ENCODE measurements at regions not wholly inside any gene's neighbourhood (a gene's known extent, or its start where the extent isn't known, plus 50 kb on each side); places are given as distances from the start of the nearest gene placed in this dataset.

GRCh38 chr4:152164561-152164960 lies 371.3 kb downstream of the FBXW7 start:
- no peak overlapping the region for H3K27ac ChIP-seq (ENCODE audit: insufficient read depth in 1 of 2, low read depth in 1 of 2, low read length in 2 of 2, poor library complexity in 1 of 2, severe bottlenecking in 2 of 2)
- no peak overlapping the region for H3K4me3 ChIP-seq (ENCODE audit: control insufficient read depth in 1 of 7, extremely low read depth in 1 of 7, insufficient read depth in 4 of 7, low read depth in 2 of 7, low read length in 6 of 7)
- DNase-seq = no peak
- H3K27me3 ChIP-seq (replicated peaks in 2 of 5; ENCODE audit: control insufficient read depth in 4 of 5, insufficient read depth in 5 of 5, low read length in 4 of 5) = peaks cover 0 to 14% (median 6%) of the 10 kb centered on the region in 5 experiments
- H3K4me1 ChIP-seq (ENCODE audit: control extremely low read depth in 1 of 4, control insufficient read depth in 4 of 4, insufficient read depth in 4 of 4, low read length in 3 of 4) = no peaks in the 10 kb centered on the region
- H3K9me3 ChIP-seq (ENCODE audit: control extremely low read depth in 1 of 5, control insufficient read depth in 4 of 5, insufficient read depth in 2 of 5, low read depth in 1 of 5, low read length in 4 of 5) = no peaks in the 10 kb centered on the region
- 100% methylated on average over 1 of the region's 1 CpG for WGBS (ENCODE audit: insufficient coverage)
- POLR2A ChIA-PET = no interaction called here
- no peaks in the 10 kb centered on the region for H3K36me3 ChIP-seq (ENCODE audit: control insufficient read depth in 4 of 4, insufficient read depth in 4 of 4, low read length in 3 of 4)
- CTCF ChIA-PET = no interaction called here

GRCh38 chr4:152162331-152162697 lies 373.6 kb downstream of the FBXW7 start:
- no peak overlapping the region for H3K27ac ChIP-seq (ENCODE audit: insufficient read depth in 1 of 2, low read depth in 1 of 2, low read length in 2 of 2, poor library complexity in 1 of 2, severe bottlenecking in 2 of 2)
- no peak for DNase-seq
- POLR2A ChIA-PET = no interaction called here
- no peaks in the 10 kb centered on the region for H3K36me3 ChIP-seq (ENCODE audit: control insufficient read depth in 4 of 4, insufficient read depth in 4 of 4, low read length in 3 of 4)
- CTCF ChIA-PET = no interaction called here
- no peak overlapping the region for H3K4me3 ChIP-seq (ENCODE audit: control insufficient read depth in 1 of 7, extremely low read depth in 1 of 7, insufficient read depth in 4 of 7, low read depth in 2 of 7, low read length in 6 of 7)
- H3K4me1 ChIP-seq (ENCODE audit: control extremely low read depth in 1 of 4, control insufficient read depth in 4 of 4, insufficient read depth in 4 of 4, low read length in 3 of 4) = no peaks in the 10 kb centered on the region
- WGBS (ENCODE audit: insufficient coverage) = 100% methylated on average over 1 of the region's 2 CpGs
- no peaks in the 10 kb centered on the region for H3K9me3 ChIP-seq (ENCODE audit: control extremely low read depth in 1 of 5, control insufficient read depth in 4 of 5, insufficient read depth in 2 of 5, low read depth in 1 of 5, low read length in 4 of 5)
- H3K27me3 ChIP-seq (replicated peaks in 2 of 5; ENCODE audit: control insufficient read depth in 4 of 5, insufficient read depth in 5 of 5, low read length in 4 of 5) = peaks cover 0 to 11% (median 2%) of the 10 kb centered on the region in 5 experiments

GRCh38 chr4:152161676-152162330 lies 374.1 kb downstream of the FBXW7 start:
- H3K9me3 ChIP-seq (ENCODE audit: control extremely low read depth in 1 of 5, control insufficient read depth in 4 of 5, insufficient read depth in 2 of 5, low read depth in 1 of 5, low read length in 4 of 5) = no peaks in the 10 kb centered on the region
- ChIA-PET POLR2A (no interaction called here), CTCF (interaction anchor here (1.1 to 1.2 kb wide), 3 partner anchors 9 to 86 kb away, joined by 3 read pairs; no protein-coding TSS in a partner anchor)
- no peaks in the 10 kb centered on the region for H3K4me1 ChIP-seq (ENCODE audit: control extremely low read depth in 1 of 4, control insufficient read depth in 4 of 4, insufficient read depth in 4 of 4, low read length in 3 of 4)
- H3K36me3 ChIP-seq (ENCODE audit: control insufficient read depth in 4 of 4, insufficient read depth in 4 of 4, low read length in 3 of 4) = no peaks in the 10 kb centered on the region
- H3K27ac ChIP-seq (ENCODE audit: insufficient read depth in 1 of 2, low read depth in 1 of 2, low read length in 2 of 2, poor library complexity in 1 of 2, severe bottlenecking in 2 of 2) = no peak overlapping the region
- peaks cover 0 to 11% (median 2%) of the 10 kb centered on the region in 5 experiments for H3K27me3 ChIP-seq (replicated peaks in 2 of 5; ENCODE audit: control insufficient read depth in 4 of 5, insufficient read depth in 5 of 5, low read length in 4 of 5)
- H3K4me3 ChIP-seq (ENCODE audit: control insufficient read depth in 1 of 7, extremely low read depth in 1 of 7, insufficient read depth in 4 of 7, low read depth in 2 of 7, low read length in 6 of 7) = no peak overlapping the region
- 100% methylated on average over 2 of the region's 3 CpGs for WGBS (ENCODE audit: insufficient coverage)
- DNase-seq = no peak

GRCh38 chr4:152160225-152160800 lies 375.6 kb downstream of the FBXW7 start:
- ChIA-PET POLR2A (no interaction called here), CTCF (interaction anchor here (1.1 to 1.2 kb wide), 2 partner anchors 10 to 87 kb away, joined by 3 read pairs; no protein-coding TSS in a partner anchor)
- Histone ChIP-seq H3K4me1 (ENCODE audit: control extremely low read depth in 1 of 4, control insufficient read depth in 4 of 4, insufficient read depth in 4 of 4, low read length in 3 of 4) (no peaks in the 10 kb centered on the region), H3K27ac (ENCODE audit: insufficient read depth in 1 of 2, low read depth in 1 of 2, low read length in 2 of 2, poor library complexity in 1 of 2, severe bottlenecking in 2 of 2) (no peak overlapping the region), H3K36me3 (ENCODE audit: control insufficient read depth in 4 of 4, insufficient read depth in 4 of 4, low read length in 3 of 4) (no peaks in the 10 kb centered on the region), H3K4me3 (ENCODE audit: control insufficient read depth in 1 of 7, extremely low read depth in 1 of 7, insufficient read depth in 4 of 7, low read depth in 2 of 7, low read length in 6 of 7) (no peak overlapping the region), H3K9me3 (ENCODE audit: control extremely low read depth in 1 of 5, control insufficient read depth in 4 of 5, insufficient read depth in 2 of 5, low read depth in 1 of 5, low read length in 4 of 5) (no peaks in the 10 kb centered on the region), H3K27me3 (replicated peaks in 2 of 5; ENCODE audit: control insufficient read depth in 4 of 5, insufficient read depth in 5 of 5, low read length in 4 of 5) (peaks cover 0 to 11% (median 2%) of the 10 kb centered on the region in 5 experiments)
- no peak for DNase-seq
- 96% methylated on average over 13 of the region's 13 CpGs for WGBS (ENCODE audit: insufficient coverage)

- no peak for DNase-seq
- H3K4me3 ChIP-seq (ENCODE audit: control insufficient read depth in 1 of 7, extremely low read depth in 1 of 7, insufficient read depth in 4 of 7, low read depth in 2 of 7, low read length in 6 of 7) = no peak overlapping the region
- H3K9me3 ChIP-seq (ENCODE audit: control extremely low read depth in 1 of 5, control insufficient read depth in 4 of 5, insufficient read depth in 2 of 5, low read depth in 1 of 5, low read length in 4 of 5) = no peaks in the 10 kb centered on the region
- no peaks in the 10 kb centered on the region for H3K36me3 ChIP-seq (ENCODE audit: control insufficient read depth in 4 of 4, insufficient read depth in 4 of 4, low read length in 3 of 4)
- 100% methylated on average over 2 of the region's 2 CpGs for WGBS (ENCODE audit: insufficient coverage)
- ChIA-PET POLR2A (no interaction called here), CTCF (no interaction called here)
- H3K27me3 ChIP-seq (replicated peaks in 2 of 5; ENCODE audit: control insufficient read depth in 4 of 5, insufficient read depth in 5 of 5, low read length in 4 of 5) = peaks cover 0 to 9% (median 2%) of the 10 kb centered on the region in 5 experiments
- H3K4me1 ChIP-seq (ENCODE audit: control extremely low read depth in 1 of 4, control insufficient read depth in 4 of 4, insufficient read depth in 4 of 4, low read length in 3 of 4) = no peaks in the 10 kb centered on the region
- H3K27ac ChIP-seq (ENCODE audit: insufficient read depth in 1 of 2, low read depth in 1 of 2, low read length in 2 of 2, poor library complexity in 1 of 2, severe bottlenecking in 2 of 2) = no peak overlapping the region
These were observed 376.1 kb downstream of the FBXW7 start for GRCh38 chr4:152159773-152160172.

- H3K36me3 ChIP-seq (ENCODE audit: control insufficient read depth in 4 of 4, insufficient read depth in 4 of 4, low read length in 3 of 4) = no peaks in the 10 kb centered on the region
- no CpG with 5 or more reads among the region's 2 CpGs for WGBS (ENCODE audit: insufficient coverage)
- CTCF ChIA-PET = no interaction called here
- H3K4me1 ChIP-seq (ENCODE audit: control extremely low read depth in 1 of 4, control insufficient read depth in 4 of 4, insufficient read depth in 4 of 4, low read length in 3 of 4) = no peaks in the 10 kb centered on the region
- H3K4me3 ChIP-seq (ENCODE audit: control insufficient read depth in 1 of 7, extremely low read depth in 1 of 7, insufficient read depth in 4 of 7, low read depth in 2 of 7, low read length in 6 of 7) = no peak overlapping the region
- no peaks in the 10 kb centered on the region for H3K9me3 ChIP-seq (ENCODE audit: control extremely low read depth in 1 of 5, control insufficient read depth in 4 of 5, insufficient read depth in 2 of 5, low read depth in 1 of 5, low read length in 4 of 5)
- DNase-seq = no peak
- POLR2A ChIA-PET = no interaction called here
- H3K27ac ChIP-seq (ENCODE audit: insufficient read depth in 1 of 2, low read depth in 1 of 2, low read length in 2 of 2, poor library complexity in 1 of 2, severe bottlenecking in 2 of 2) = no peak overlapping the region
- H3K27me3 ChIP-seq (replicated peaks in 2 of 5; ENCODE audit: control insufficient read depth in 4 of 5, insufficient read depth in 5 of 5, low read length in 4 of 5) = peaks cover 0 to 7% (median 2%) of the 10 kb centered on the region in 5 experiments
These were observed 377.7 kb downstream of the FBXW7 start for GRCh38 chr4:152158225-152158624.

- POLR2A ChIA-PET = no interaction called here
- Histone ChIP-seq H3K9me3 (ENCODE audit: control extremely low read depth in 1 of 5, control insufficient read depth in 4 of 5, insufficient read depth in 2 of 5, low read depth in 1 of 5, low read length in 4 of 5) (no peaks in the 10 kb centered on the region), H3K27me3 (replicated peaks in 2 of 5; ENCODE audit: control insufficient read depth in 4 of 5, insufficient read depth in 5 of 5, low read length in 4 of 5) (peaks cover 0 to 4% (median under 1%) of the 10 kb centered on the region in 5 experiments), H3K36me3 (ENCODE audit: control insufficient read depth in 4 of 4, insufficient read depth in 4 of 4, low read length in 3 of 4) (no peaks in the 10 kb centered on the region), H3K27ac (ENCODE audit: insufficient read depth in 1 of 2, low read depth in 1 of 2, low read length in 2 of 2, poor library complexity in 1 of 2, severe bottlenecking in 2 of 2) (no peak overlapping the region), H3K4me1 (ENCODE audit: control extremely low read depth in 1 of 4, control insufficient read depth in 4 of 4, insufficient read depth in 4 of 4, low read length in 3 of 4) (no peaks in the 10 kb centered on the region), H3K4me3 (ENCODE audit: control insufficient read depth in 1 of 7, extremely low read depth in 1 of 7, insufficient read depth in 4 of 7, low read depth in 2 of 7, low read length in 6 of 7) (no peak overlapping the region)
- CTCF ChIA-PET = no interaction called here
- DNase-seq = no peak
- WGBS (ENCODE audit: insufficient coverage) = 95% methylated on average over 2 of the region's 5 CpGs
These were observed 378.3 kb downstream of the FBXW7 start for GRCh38 chr4:152157629-152158028.
